Activated CD4-positive, CD25-positive, alpha-beta regulatory T cell treated with anti-CD3 and anti-CD28 coated beads, Interleukin-2, amount 50 U/mL, for 24 hours (primary cell): ENCODE measurements at regions not wholly inside any gene's neighbourhood (a gene's known extent, or its start where the extent isn't known, plus 50 kb on each side); places are given as distances from the start of the nearest gene placed in this dataset.

ENCODE experiments used
- ATAC-seq, 2 donors: fragments of 150-1000 bp; cut with Tn5 transposase; one replicate each; pipeline ENCODE4 v1.10.0; 2021; ENCODE audit warnings: mild to moderate bottlenecking in 1 of 2, moderate library complexity in 1 of 2

DNA sequence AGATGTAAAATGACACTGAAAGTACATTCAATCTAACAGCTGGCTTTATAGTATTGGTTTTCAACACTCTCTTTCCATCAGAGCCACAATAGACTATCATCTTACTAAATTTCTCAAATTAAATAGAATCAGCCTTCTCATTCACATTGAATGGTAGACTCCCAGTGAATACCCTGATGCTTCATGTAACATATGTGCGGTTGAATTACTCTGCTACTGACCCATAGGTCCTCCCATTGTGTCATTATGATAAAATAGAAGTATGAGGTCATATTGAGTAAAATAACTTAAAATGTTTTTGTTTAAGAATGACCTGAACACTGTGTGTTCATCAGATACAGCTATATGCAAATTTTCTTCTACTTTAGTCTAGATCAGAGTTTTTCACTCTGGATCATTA is 75.9 kb upstream of the ADAMTSL1 start:
- no peak for ATAC-seq

DNA sequence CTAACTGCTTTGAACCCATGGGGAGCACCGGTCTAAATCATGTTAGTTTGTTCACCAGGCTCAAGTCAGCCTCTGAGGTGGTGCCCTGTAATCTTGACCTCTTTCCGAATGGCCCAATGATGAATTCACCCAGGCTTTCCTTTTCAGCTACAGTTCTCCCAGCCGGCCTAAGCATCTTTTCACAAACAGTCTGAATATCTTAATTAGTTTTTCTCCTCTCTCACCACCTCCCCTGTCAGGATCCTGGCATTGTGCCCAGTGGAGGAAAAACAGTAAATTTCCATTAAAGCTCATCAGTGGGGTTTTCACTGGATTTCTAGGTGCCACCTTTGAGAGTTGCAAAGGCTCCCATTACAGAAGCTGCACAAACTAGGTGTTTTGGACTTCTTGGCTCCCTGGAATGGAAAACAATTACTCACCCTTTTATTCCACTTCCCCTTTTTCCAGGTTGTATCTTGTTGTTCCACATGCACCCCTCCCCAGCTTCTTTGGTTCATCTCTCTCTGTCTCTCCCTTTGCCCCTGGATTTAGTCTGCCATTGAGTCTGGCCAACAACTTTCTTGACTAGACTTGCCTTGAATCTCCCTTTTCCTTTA is 69.4 kb upstream of the ADAMTSL1 start:
- ATAC-seq: no peak

DNA sequence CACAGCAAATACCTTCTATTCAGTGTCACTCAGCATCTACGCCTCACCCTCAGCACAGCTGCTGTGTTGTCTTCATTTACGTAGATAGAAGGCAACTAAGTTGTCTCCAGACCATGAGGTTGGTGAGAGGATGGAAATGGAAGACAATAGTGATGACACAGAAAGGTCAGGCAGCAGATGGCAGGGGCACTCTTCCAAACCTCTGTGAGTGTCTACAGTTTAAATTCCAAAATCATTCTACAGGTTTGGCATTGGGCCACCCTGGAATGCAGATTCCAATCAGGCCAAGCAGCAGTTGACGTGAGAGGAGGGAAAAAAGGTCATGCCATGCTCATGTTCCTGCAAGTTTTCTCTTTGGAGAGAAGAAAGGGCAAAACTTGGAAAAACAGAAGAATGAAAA is 68.7 kb upstream of the ADAMTSL1 start:
- ATAC-seq: no peak

DNA sequence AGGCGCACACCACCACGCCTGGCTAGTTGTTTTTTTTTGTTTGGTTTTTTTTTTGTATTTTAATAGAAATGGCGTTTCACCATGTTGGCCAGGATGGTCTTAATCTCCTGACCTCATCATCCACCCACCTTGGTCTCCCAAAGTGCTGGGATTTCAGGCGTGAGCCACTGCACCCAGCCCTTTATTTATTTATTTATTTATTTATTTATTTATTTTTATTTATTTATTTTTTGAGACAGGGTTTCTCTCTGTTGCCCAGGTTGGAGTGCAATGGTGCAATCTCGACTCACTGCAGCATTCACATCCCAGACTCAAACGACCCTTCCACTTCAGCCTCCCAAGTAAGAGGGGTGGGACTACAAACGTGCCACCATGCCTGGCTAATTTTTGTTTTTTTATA is 63.0 kb upstream of the ADAMTSL1 start:
- ATAC-seq: no peak

DNA sequence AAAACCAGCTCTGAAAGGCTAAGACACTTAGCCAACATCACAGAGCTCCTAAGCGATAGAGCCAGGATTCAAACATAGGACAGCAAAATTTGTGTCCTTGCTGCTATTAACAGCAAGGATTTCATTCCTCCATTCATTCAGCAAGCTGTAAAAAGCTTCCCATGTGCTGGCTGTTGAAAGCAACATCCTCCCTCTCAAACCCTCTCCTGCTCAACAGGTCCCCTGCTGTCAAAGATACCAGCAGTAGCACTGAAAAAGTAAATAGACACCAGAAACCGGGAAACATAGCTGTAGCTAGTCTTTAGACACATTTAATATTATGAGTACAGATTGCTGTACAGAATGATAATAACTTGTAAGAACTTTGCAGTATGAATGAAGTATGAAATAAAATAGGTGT is 52.6 kb upstream of the ADAMTSL1 start:
- ATAC-seq: no peak

DNA sequence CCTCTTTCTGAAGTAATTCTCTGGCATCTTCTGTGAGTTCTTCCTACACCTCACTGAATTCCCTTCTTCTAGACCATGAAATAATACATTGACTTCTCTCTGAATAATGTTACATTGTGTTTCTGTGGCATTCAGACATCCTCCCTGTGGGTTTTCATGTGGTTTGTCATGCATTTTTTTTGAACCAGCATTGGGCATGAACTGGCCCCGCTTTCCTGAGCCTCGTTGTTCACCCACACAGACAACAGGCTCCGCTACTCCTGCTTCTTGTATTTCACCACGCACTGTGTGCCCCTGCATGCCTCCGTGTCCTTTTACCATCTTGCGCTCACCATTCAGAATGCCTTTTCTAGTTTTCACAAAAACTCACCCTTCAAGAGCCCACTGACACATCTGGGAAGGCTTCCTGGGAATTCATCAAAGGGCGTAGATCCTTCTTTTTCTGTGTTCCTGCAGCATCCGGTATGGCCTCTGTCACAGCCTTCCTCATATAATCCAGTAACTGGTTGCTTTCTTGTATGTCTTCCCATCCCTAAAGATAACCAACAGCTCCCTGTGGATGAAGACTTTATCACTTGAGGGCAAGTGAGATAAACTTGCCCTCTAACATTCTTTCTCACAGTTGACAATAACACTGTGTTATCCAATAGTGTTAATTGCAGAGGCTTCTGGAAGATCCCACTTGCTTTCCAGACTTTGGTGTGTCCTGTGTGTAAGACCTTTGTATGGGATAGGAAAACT is 51.5 kb upstream of the ADAMTSL1 start:
- no peak for ATAC-seq

DNA sequence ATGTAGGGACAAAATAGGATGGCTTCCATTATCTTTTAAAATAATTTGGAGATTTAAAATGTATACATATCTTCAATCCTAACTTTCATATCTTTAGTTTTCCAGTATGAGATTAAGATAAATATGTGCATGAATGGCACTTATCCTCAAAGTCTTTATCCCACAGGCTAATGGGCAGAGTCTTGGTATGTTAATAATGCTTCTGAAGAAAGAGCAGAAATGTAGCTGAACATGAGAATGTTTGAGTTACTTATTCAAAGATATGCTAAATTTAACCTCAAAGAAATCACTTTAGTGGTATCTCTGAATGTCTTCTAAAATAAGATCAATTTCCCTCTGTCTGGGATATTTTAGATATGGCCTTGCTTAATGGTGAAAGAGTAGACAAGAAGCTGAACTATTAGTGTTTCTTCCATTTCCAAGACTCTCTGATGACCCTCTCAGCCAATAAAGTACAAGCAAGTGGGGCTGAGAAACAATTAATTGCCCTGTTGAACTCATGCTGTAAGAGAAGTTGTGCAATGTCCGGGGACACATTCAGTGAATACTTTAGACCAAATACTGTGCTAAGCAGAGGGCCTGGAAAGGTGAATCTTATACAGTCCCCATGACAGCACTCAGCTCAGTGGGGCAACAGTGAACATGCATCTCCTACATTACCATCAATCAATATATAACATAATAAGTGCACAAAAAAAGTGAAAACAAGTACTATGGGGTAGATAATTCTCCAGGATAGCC is 50.0 kb upstream of the ADAMTSL1 start:
- ATAC-seq: no peak
